A673 (cell line): ENCODE measurements at regions not wholly inside any gene's neighbourhood (a gene's known extent, or its start where the extent isn't known, plus 50 kb on each side); places are given as distances from the start of the nearest gene placed in this dataset.
"Not testable (repeated sequence)": the region's sequence is repeated elsewhere in the genome, so short reads cannot be mapped to it uniquely, and the experiment has no call there.

Experiments used
- BruUV-seq: library from RNA; stranded (reverse); fragments of 400-500 nt; replicated peaks from 2 replicates; lab custom pipeline; 2021; lab: Mats Ljungman, UMichigan
- CTCF ChIA-PET: fragments of 300-600 bp; sonication (Branson Sonifier 250); formaldehyde crosslinking; loops from one replicate; lab custom pipeline; 2022; ENCODE audit warnings: antibody characterized with exemption; lab: Charles Lee
- POLR2A ChIA-PET: fragments of 300-600 bp; sonication (Branson Sonifier 250); formaldehyde crosslinking; loops from one replicate; lab custom pipeline; 2022; ENCODE audit warnings: antibody characterized with exemption; ENCODE audit not compliant: low non-redundant PET; lab: Charles Lee
- DNase-seq: peaks from one replicate; pipeline ENCODE4 v3.0.0-alpha.2; 2015; ENCODE audit warnings: low spot score
- H3K27ac ChIP-seq: fragments of 200-600 bp; sonication (generic); 2 replicates; pipeline ENCODE4 v1.5.1; 2016; ENCODE audit warnings: mixed run types, low read depth, mild to moderate bottlenecking, mixed read lengths, antibody characterized with exemption, low read length; ENCODE audit not compliant: poor library complexity, severe bottlenecking
- H3K27me3 ChIP-seq: fragments of 200-600 bp; sonication (generic); replicated peaks from 2 replicates; pipeline ENCODE4 v1.6.1; 2017; ENCODE audit warnings: mixed run types, low read depth, mild to moderate bottlenecking, mixed read lengths, antibody characterized with exemption, low read length; ENCODE audit not compliant: insufficient read depth, poor library complexity
- H3K36me3 ChIP-seq: fragments of 200-600 bp; sonication (generic); 2 replicates; pipeline ENCODE4 v1.6.1; 2016; ENCODE audit warnings: mixed run types, mild to moderate bottlenecking, mixed read lengths, antibody characterized with exemption, low read length; ENCODE audit not compliant: insufficient read depth, poor library complexity, severe bottlenecking
- H3K4me1 ChIP-seq: fragments of 200-600 bp; sonication (generic); 2 replicates; pipeline ENCODE4 v1.6.1; 2017; ENCODE audit warnings: mixed run types, mild to moderate bottlenecking, mixed read lengths, antibody characterized with exemption, low read length; ENCODE audit not compliant: insufficient read depth, poor library complexity, severe bottlenecking
- H3K4me3 ChIP-seq: fragments of 200-600 bp; sonication (generic); 2 replicates; pipeline ENCODE4 v1.5.1; 2016; ENCODE audit warnings: low read depth, mixed run types, mild to moderate bottlenecking, mixed read lengths, low read length; ENCODE audit not compliant: poor library complexity, severe bottlenecking
- H3K9me3 ChIP-seq: fragments of 200-600 bp; sonication (generic); 2 replicates; pipeline ENCODE4 v1.6.1; 2016; ENCODE audit warnings: mixed run types, low read depth, mild to moderate bottlenecking, mixed read lengths, antibody characterized with exemption, low read length; ENCODE audit not compliant: poor library complexity, severe bottlenecking
- CTCF ChIP-seq: fragments of 300-800, 200-600 bp; sonication (generic); conservative IDR thresholded peaks from 2 replicates; pipeline ENCODE4 v1.5.1; 2017; ENCODE audit warnings: low read depth, mild to moderate bottlenecking, antibody characterized with exemption, low read length, moderate library complexity, mixed read lengths
- EZH2 ChIP-seq: fragments of 200-600 bp; sonication (generic); IDR thresholded peaks from 2 replicates; pipeline ENCODE4 v1.6.1; 2017; ENCODE audit warnings: borderline replicate concordance, low read depth, mild to moderate bottlenecking, mixed read lengths, antibody characterized with exemption, low read length; ENCODE audit not compliant: poor library complexity, severe bottlenecking
- intact Hi-C: fragments of 100-400 bp; cut with micrococcal nuclease; formaldehyde crosslinking; loops from one replicate; pipeline ENCODE4 v1.10.0; 2022; ENCODE audit not compliant: unreplicated experiment

- H3K27me3 ChIP-seq: no peaks in the 10 kb centered on the region
- TF ChIP-seq CTCF (no peak), EZH2 (no peak)
- no peak overlapping the region for H3K4me3 ChIP-seq
- no peaks in the 10 kb centered on the region for H3K36me3 ChIP-seq
- no peaks in the 10 kb centered on the region for H3K4me1 ChIP-seq
- peaks cover 5% of the 10 kb centered on the region for H3K9me3 ChIP-seq
- no peak overlapping the region for H3K27ac ChIP-seq
- CTCF ChIA-PET: no interaction called here
- no peak for DNase-seq
- no TSS peak for BruUV-seq
- POLR2A ChIA-PET: no interaction called here
- intact Hi-C loops: no loop called here
These were observed 528.8 kb upstream of the NCAM2 start for GRCh38 chr21:20469361-20469760.

- no TSS peak for BruUV-seq
- ChIA-PET POLR2A (no interaction called here), CTCF (no interaction called here)
- Histone ChIP-seq H3K4me1 (no peaks in the 10 kb centered on the region), H3K27me3 (no peaks in the 10 kb centered on the region), H3K27ac (no peak overlapping the region), H3K4me3 (no peak overlapping the region), H3K36me3 (no peaks in the 10 kb centered on the region), H3K9me3 (peaks cover 11% of the 10 kb centered on the region)
- no peak for DNase-seq
- TF ChIP-seq CTCF (no peak), EZH2 (no peak)
- intact Hi-C loops: no loop called here
These were observed 511.9 kb upstream of the NCAM2 start for GRCh38 chr21:20486303-20486702.

GRCh38 chr21:20502915-20503314, 495.3 kb upstream of the NCAM2 start:
- H3K27ac ChIP-seq, DNase-seq, H3K4me1 ChIP-seq, POLR2A ChIA-PET, intact Hi-C loops, H3K4me3 ChIP-seq, CTCF ChIA-PET, H3K36me3 ChIP-seq, BruUV-seq, H3K27me3 ChIP-seq: not testable (repeated sequence)
- peaks cover 14% of the 10 kb centered on the region for H3K9me3 ChIP-seq

- no TSS peak for BruUV-seq
- intact Hi-C loops: no loop called here
- CTCF ChIA-PET: no interaction called here
These were observed 490.4 kb upstream of the NCAM2 start for GRCh38 chr21:20507783-20508182.

More at GRCh38 chr21:20507783-20508182, 490.4 kb upstream of the NCAM2 start:
- Histone ChIP-seq H3K36me3 (no peaks in the 10 kb centered on the region), H3K27ac (no peak overlapping the region), H3K9me3 (peaks cover 11% of the 10 kb centered on the region), H3K4me3 (no peak overlapping the region), H3K27me3 (no peaks in the 10 kb centered on the region), H3K4me1 (no peaks in the 10 kb centered on the region)
- TF ChIP-seq CTCF (no peak), EZH2 (no peak)
- POLR2A ChIA-PET: no interaction called here
- DNase-seq: no peak
